HG03280 (cell line): ENCODE measurements at regions not wholly inside any gene's neighbourhood (a gene's known extent, or its start where the extent isn't known, plus 50 kb on each side); places are given as distances from the start of the nearest gene placed in this dataset.

Experiments
- ATAC-seq: cut with Tn5 transposase; IDR thresholded peaks from one replicate; pipeline ENCODE4 v1.9.1; 2021; ENCODE audit warnings: mild to moderate bottlenecking, moderate library complexity; ENCODE audit not compliant: unreplicated experiment

- ATAC-seq = peak; percentile 86
Measured at GRCh38 chr3:44045476-44046275, 196.0 kb upstream of the TOPAZ1 start.

- ATAC-seq = no peak
Measured at GRCh38 chr3:44047796-44048195, 193.9 kb upstream of the TOPAZ1 start.

- ATAC-seq = no peak
Measured at GRCh38 chr3:44048196-44048924, 193.3 kb upstream of the TOPAZ1 start.

- ATAC-seq = no peak
Measured at GRCh38 chr3:44048949-44049348, 192.7 kb upstream of the TOPAZ1 start.

- no peak for ATAC-seq
Measured at GRCh38 chr3:44050101-44050500, 191.6 kb upstream of the TOPAZ1 start.

- no peak for ATAC-seq
Measured at GRCh38 chr3:44050867-44051266, 190.8 kb upstream of the TOPAZ1 start.

GRCh38 chr3:44055951-44056350 lies 185.7 kb upstream of the TOPAZ1 start:
- ATAC-seq = no peak

GRCh38 chr3:44056446-44057240 lies 185.0 kb upstream of the TOPAZ1 start:
- no peak for ATAC-seq

- peak; percentile 78 for ATAC-seq
Measured at GRCh38 chr3:44058022-44058867, 183.4 kb upstream of the TOPAZ1 start.

- no peak for ATAC-seq
Measured at GRCh38 chr3:44058868-44059203, 182.8 kb upstream of the TOPAZ1 start.

GRCh38 chr3:44060164-44060563 lies 181.5 kb upstream of the TOPAZ1 start:
- no peak for ATAC-seq

- no peak for ATAC-seq
Measured at GRCh38 chr3:44061268-44061667, 180.4 kb upstream of the TOPAZ1 start.

- no peak for ATAC-seq
Measured at GRCh38 chr3:44061961-44062360, 179.7 kb upstream of the TOPAZ1 start.

- no peak for ATAC-seq
Measured at GRCh38 chr3:44065311-44066094, 176.2 kb upstream of the TOPAZ1 start.

- no peak for ATAC-seq
Measured at GRCh38 chr3:44066806-44067205, 174.9 kb upstream of the TOPAZ1 start.

GRCh38 chr3:44067431-44067830 lies 174.3 kb upstream of the TOPAZ1 start:
- no peak for ATAC-seq

- ATAC-seq = no peak
Measured at GRCh38 chr3:44068753-44069152, 172.9 kb upstream of the TOPAZ1 start.

- no peak for ATAC-seq
Measured at GRCh38 chr3:44069276-44069675, 172.4 kb upstream of the TOPAZ1 start.

GRCh38 chr3:44070841-44071546 lies 170.7 kb upstream of the TOPAZ1 start:
- no peak for ATAC-seq
